SIG-M5 (cell line): ENCODE measurements at regions not wholly inside any gene's neighbourhood (a gene's known extent, or its start where the extent isn't known, plus 50 kb on each side); places are given as distances from the start of the nearest gene placed in this dataset.
"Not testable (repeated sequence)": the region's sequence is repeated elsewhere in the genome, so short reads cannot be mapped to it uniquely, and the experiment has no call there.

Source experiments
- DNase-seq: peaks from one replicate; lab custom pipeline; 2025; lab: John Stamatoyannopoulos, UW

GRCh38 chr7:113030489-113030888 is 56.1 kb downstream of the GPR85 start:
- DNase-seq, result no peak

- no peak for DNase-seq
Measured at GRCh38 chr7:113026941-113027340, 59.7 kb downstream of the GPR85 start.

GRCh38 chr7:113017144-113017857 is 69.3 kb downstream of the GPR85 start:
- not testable (repeated sequence) for DNase-seq

- no peak for DNase-seq
Measured at GRCh38 chr7:113015034-113015645, 71.5 kb downstream of the GPR85 start.

- no peak for DNase-seq
Measured at GRCh38 chr7:113013761-113014449, 72.7 kb downstream of the GPR85 start.

GRCh38 chr7:113012862-113013261 is 73.8 kb downstream of the GPR85 start:
- DNase-seq, result not testable (repeated sequence)

GRCh38 chr7:113010377-113010776 is 76.2 kb downstream of the GPR85 start:
- DNase-seq, result no peak

- DNase-seq, result no peak
Measured at GRCh38 chr7:113008755-113009154, 77.9 kb downstream of the GPR85 start.

GRCh38 chr7:113004726-113005454 is 81.7 kb downstream of the GPR85 start:
- no peak for DNase-seq

GRCh38 chr7:113000316-113001020 is 86.2 kb downstream of the GPR85 start:
- no peak for DNase-seq

GRCh38 chr7:112997831-112998230 is 88.8 kb downstream of the GPR85 start:
- no peak for DNase-seq

GRCh38 chr7:112996331-112996871 is 90.2 kb downstream of the GPR85 start:
- DNase-seq, result no peak

GRCh38 chr7:112995059-112995824 is 91.4 kb downstream of the GPR85 start:
- no peak for DNase-seq

GRCh38 chr7:112994656-112995055 is 92.0 kb downstream of the GPR85 start:
- no peak for DNase-seq

- DNase-seq, result no peak
Measured at GRCh38 chr7:112990624-112991023, 96.0 kb downstream of the GPR85 start.

GRCh38 chr7:112989531-112989930 is 97.1 kb downstream of the GPR85 start:
- no peak for DNase-seq

GRCh38 chr7:112987171-112987570 is 99.5 kb downstream of the GPR85 start:
- no peak for DNase-seq

- DNase-seq, result no peak
Measured at GRCh38 chr7:112986256-112987031, 100.2 kb downstream of the GPR85 start.

- DNase-seq, result no peak
Measured at GRCh38 chr7:112985377-112985987, 101.1 kb downstream of the GPR85 start.
